Glomerular visceral epithelial cell (primary cell): ENCODE measurements at regions not wholly inside any gene's neighbourhood (a gene's known extent, or its start where the extent isn't known, plus 50 kb on each side); places are given as distances from the start of the nearest gene placed in this dataset.
"Not testable (repeated sequence)": the region's sequence is repeated elsewhere in the genome, so short reads cannot be mapped to it uniquely, and the experiment has no call there.

Source experiments
- DNase-seq: peaks from one replicate; pipeline ENCODE4 v3.0.0-alpha.2; 2016; ENCODE audit errors: extremely low spot score

DNA sequence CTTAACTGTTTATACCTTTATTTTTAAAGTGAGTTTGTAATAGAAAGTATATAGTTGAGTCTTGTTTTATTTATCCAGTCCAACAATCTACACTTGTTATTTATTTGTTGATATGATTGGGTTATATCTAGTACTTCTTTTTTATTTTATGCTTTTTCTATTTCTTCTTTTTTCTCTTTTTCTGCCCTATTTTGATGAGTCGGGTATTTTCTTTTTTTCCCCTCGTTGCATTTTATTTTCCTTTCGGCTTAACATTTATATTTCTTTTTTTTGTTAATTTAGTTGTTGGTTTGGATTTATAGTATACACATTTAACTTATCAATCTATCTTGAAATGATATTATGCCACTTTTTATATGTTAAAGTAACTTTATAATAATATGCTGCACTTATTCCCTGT is 111.7 kb upstream of the IZUMO3 start:
- DNase-seq, result no peak

- DNase-seq, result no peak
These were observed 106.5 kb upstream of the IZUMO3 start for GRCh38 chr9:24652181-24652580.

GRCh38 chr9:24628809-24629208 is 83.1 kb upstream of the IZUMO3 start:
- DNase-seq, result not testable (repeated sequence)

DNA sequence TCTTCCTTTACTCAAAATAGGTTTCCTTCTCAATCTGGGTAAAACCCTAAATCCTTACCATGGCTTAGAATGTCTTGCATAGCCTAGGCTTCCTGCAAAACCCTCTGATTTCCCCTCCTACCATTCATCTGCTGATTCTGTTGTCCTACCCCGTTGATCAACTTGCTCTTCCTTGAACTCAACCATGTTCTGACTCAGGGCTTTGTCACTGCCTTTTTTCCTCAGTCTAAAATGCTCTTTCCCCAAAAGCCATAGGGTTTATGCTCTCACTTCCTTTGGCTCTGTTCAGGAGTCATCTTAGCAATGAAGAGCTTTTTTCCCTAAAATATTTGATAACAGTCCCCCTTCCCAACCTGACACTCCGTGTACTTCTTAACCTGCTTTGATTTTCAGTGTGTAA is 79.4 kb upstream of the IZUMO3 start:
- DNase-seq, result no peak

DNA sequence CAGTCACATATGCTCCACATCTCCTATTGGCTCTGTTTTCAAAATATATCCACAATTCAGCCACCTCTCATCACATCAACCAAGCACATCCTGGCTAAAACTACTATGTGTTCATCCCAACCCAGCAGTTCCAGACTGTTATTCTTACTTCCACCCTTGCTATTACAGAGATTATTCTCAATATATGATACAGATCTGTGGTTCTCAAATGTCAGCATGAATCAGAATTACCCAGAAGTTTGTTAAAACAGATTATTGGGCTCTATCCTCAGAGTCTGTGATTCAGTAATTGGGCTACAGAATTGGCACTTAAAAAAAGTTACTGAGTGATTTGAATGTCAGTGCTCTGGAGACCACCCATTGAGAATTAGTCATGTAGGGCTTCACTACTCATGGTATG is 78.8 kb upstream of the IZUMO3 start:
- peak; percentile 36 for DNase-seq

GRCh38 chr9:24620741-24621140 is 75.0 kb upstream of the IZUMO3 start:
- no peak for DNase-seq

GRCh38 chr9:24616863-24617262 is 71.2 kb upstream of the IZUMO3 start:
- no peak for DNase-seq

GRCh38 chr9:24614070-24614469 is 68.4 kb upstream of the IZUMO3 start:
- no peak for DNase-seq

DNA sequence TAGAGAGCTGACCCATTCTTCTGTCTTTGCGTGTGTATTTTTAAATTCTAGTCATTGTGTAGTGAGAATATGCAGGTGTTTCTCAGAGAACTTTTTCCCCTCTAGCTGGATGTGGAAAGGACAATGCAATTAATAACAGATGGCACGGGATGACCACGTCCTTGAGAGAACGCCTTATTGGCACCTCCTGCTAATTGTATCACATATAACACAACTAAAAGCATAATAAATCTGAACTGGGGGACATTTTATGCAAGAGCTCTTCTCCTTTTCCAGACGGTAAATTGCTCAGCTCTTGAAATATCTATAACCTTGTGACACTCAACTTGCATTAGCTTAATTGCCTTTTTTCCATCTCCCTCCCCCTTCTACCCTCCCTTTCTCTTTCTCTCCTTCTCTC is 62.9 kb upstream of the IZUMO3 start:
- no peak for DNase-seq

GRCh38 chr9:24602693-24603352 is 57.1 kb upstream of the IZUMO3 start:
- DNase-seq, result peak; percentile 28
